Common myeloid progenitor, CD34-positive (primary cell): ENCODE measurements at regions not wholly inside any gene's neighbourhood (a gene's known extent, or its start where the extent isn't known, plus 50 kb on each side); places are given as distances from the start of the nearest gene placed in this dataset.
"Not testable (repeated sequence)": the region's sequence is repeated elsewhere in the genome, so short reads cannot be mapped to it uniquely, and the experiment has no call there.

Experiments
- CTCF ChIA-PET: fragments of 350-600 bp; sonication (Branson Sonifier 250); formaldehyde crosslinking; loops from one replicate; lab custom pipeline; 2021; ENCODE audit warnings: antibody characterized with exemption; lab: Charles Lee
- POLR2A ChIA-PET: fragments of 350-600 bp; sonication (Branson Sonifier 250); formaldehyde crosslinking; loops from one replicate; lab custom pipeline; 2021; ENCODE audit warnings: antibody characterized with exemption; lab: Charles Lee
- DNase-seq, 3 donors: peaks; one replicate each; pipeline versions ENCODE4 v3.0.0 to v3.0.0-alpha.2; 2013
- H3K27ac ChIP-seq, 2 experiments: 1 replicate in 1 of 2; 2 replicates in 1 of 2; pipeline ENCODE4 v1.7.0; 2013; ENCODE audit warnings: inconsistent platforms in 2 of 2, low read length in 2 of 2, mild to moderate bottlenecking in 2 of 2, low read depth in 1 of 2, moderate library complexity in 1 of 2; ENCODE audit not compliant: severe bottlenecking in 2 of 2, insufficient read depth in 1 of 2, poor library complexity in 1 of 2
- H3K27me3 ChIP-seq, 5 experiments: replicated peaks in 2 of 5; 1 replicate in 3 of 5; 2 replicates in 2 of 5; pipeline versions ENCODE4 v1.6.1 to v1.7.0; 2013; ENCODE audit warnings: low read length in 4 of 5, mild to moderate bottlenecking in 2 of 5, moderate library complexity in 2 of 5, inconsistent platforms in 1 of 5; ENCODE audit not compliant: insufficient read depth in 5 of 5, control insufficient read depth in 4 of 5
- H3K36me3 ChIP-seq, 4 experiments: 1 replicate in 2 of 4; 2 replicates in 2 of 4; pipeline versions ENCODE4 v1.6.1 to v1.7.0; 2013; ENCODE audit warnings: low read length in 3 of 4, control low read depth in 1 of 4, mild to moderate bottlenecking in 1 of 4; ENCODE audit not compliant: control insufficient read depth in 4 of 4, insufficient read depth in 4 of 4
- H3K4me1 ChIP-seq, 4 experiments: 1 replicate in 3 of 4; 2 replicates in 1 of 4; pipeline versions ENCODE4 v1.6.1 to v1.7.1; 2013; ENCODE audit warnings: low read length in 3 of 4, mild to moderate bottlenecking in 3 of 4, control low read depth in 1 of 4, inconsistent platforms in 1 of 4, moderate library complexity in 1 of 4; ENCODE audit not compliant: control insufficient read depth in 4 of 4, insufficient read depth in 4 of 4; ENCODE audit errors: control extremely low read depth in 1 of 4
- H3K4me3 ChIP-seq, 7 experiments: 1 replicate in 4 of 7; 2 replicates in 3 of 7; pipeline versions ENCODE4 v1.5.1 to v1.7.0; 2013; ENCODE audit warnings: mild to moderate bottlenecking in 7 of 7, low read length in 6 of 7, moderate library complexity in 6 of 7, inconsistent platforms in 2 of 7, low read depth in 2 of 7, control low read depth in 1 of 7; ENCODE audit not compliant: insufficient read depth in 4 of 7, control insufficient read depth in 1 of 7; ENCODE audit errors: extremely low read depth in 1 of 7
- H3K9me3 ChIP-seq, 5 experiments: 1 replicate in 4 of 5; 2 replicates in 1 of 5; pipeline versions ENCODE4 v1.6.1 to v1.7.1; 2013; ENCODE audit warnings: low read length in 4 of 5, mild to moderate bottlenecking in 2 of 5, inconsistent platforms in 1 of 5, low read depth in 1 of 5, moderate library complexity in 1 of 5; ENCODE audit not compliant: control insufficient read depth in 4 of 5, insufficient read depth in 2 of 5; ENCODE audit errors: control extremely low read depth in 1 of 5
- WGBS: methylation state at CpG from one replicate; pipeline ENCODE4 v1.1.5; 2013; ENCODE audit not compliant: insufficient coverage; 5-methylcytosine and 5-hydroxymethylcytosine counted together

GRCh38 chr14:85342858-85343607 lies 186.9 kb upstream of the FLRT2 start:
- Histone ChIP-seq H3K9me3 (peaks cover 0 to 2% (median 0%) of the 10 kb centered on the region in 5 experiments), H3K27me3 (no peaks in the 10 kb centered on the region), H3K4me3 (no peak overlapping the region), H3K27ac (no peak overlapping the region), H3K4me1 (no peaks in the 10 kb centered on the region), H3K36me3 (no peaks in the 10 kb centered on the region)
- DNase-seq = no peak
- ChIA-PET POLR2A (no interaction called here), CTCF (no interaction called here)
- whole genome bisulfite sequencing = 72% methylated on average over 2 of the region's 3 CpGs

- Histone ChIP-seq H3K9me3 (peaks cover 0 to 2% (median 0%) of the 10 kb centered on the region in 5 experiments), H3K36me3 (no peaks in the 10 kb centered on the region), H3K27ac (no peak overlapping the region), H3K4me3 (no peak overlapping the region), H3K27me3 (no peaks in the 10 kb centered on the region), H3K4me1 (no peaks in the 10 kb centered on the region)
- no peak for DNase-seq
- WGBS = 100% methylated on average over 4 of the region's 5 CpGs
- ChIA-PET POLR2A (no interaction called here), CTCF (no interaction called here)
Measured at GRCh38 chr14:85344171-85344570, 185.8 kb upstream of the FLRT2 start.

GRCh38 chr14:85344847-85345570 lies 184.9 kb upstream of the FLRT2 start:
- DNase-seq = no peak
- Histone ChIP-seq H3K4me3 (no peak overlapping the region), H3K27me3 (no peaks in the 10 kb centered on the region), H3K36me3 (no peaks in the 10 kb centered on the region), H3K27ac (no peak overlapping the region), H3K4me1 (no peaks in the 10 kb centered on the region), H3K9me3 (peaks cover 0 to 2% (median 0%) of the 10 kb centered on the region in 5 experiments)
- CTCF ChIA-PET = no interaction called here
- POLR2A ChIA-PET = no interaction called here
- WGBS = no CpG with 5 or more reads among the region's 6 CpGs

- H3K36me3 ChIP-seq = no peaks in the 10 kb centered on the region
- no peak overlapping the region for H3K4me3 ChIP-seq
- no peak for DNase-seq
- peaks cover 0 to 5% (median 2%) of the 10 kb centered on the region in 5 experiments for H3K9me3 ChIP-seq
- 100% methylated on average over 2 of the region's 3 CpGs for WGBS
- H3K27me3 ChIP-seq = no peaks in the 10 kb centered on the region
- H3K4me1 ChIP-seq = no peaks in the 10 kb centered on the region
- ChIA-PET CTCF (no interaction called here), POLR2A (no interaction called here)
- no peak overlapping the region for H3K27ac ChIP-seq
Measured at GRCh38 chr14:85350667-85351066, 179.3 kb upstream of the FLRT2 start.

- CTCF ChIA-PET, POLR2A ChIA-PET, H3K4me1 ChIP-seq, H3K9me3 ChIP-seq, H3K36me3 ChIP-seq, H3K4me3 ChIP-seq, H3K27me3 ChIP-seq, DNase-seq, H3K27ac ChIP-seq: not testable (repeated sequence)
- over 99% methylated on average over 12 of the region's 26 CpGs for WGBS
Measured at GRCh38 chr14:85352588-85352987, 177.4 kb upstream of the FLRT2 start.

GRCh38 chr14:85357120-85357519 lies 172.8 kb upstream of the FLRT2 start:
- H3K36me3 ChIP-seq = no peaks in the 10 kb centered on the region
- peaks cover 0 to 5% (median 2%) of the 10 kb centered on the region in 5 experiments for H3K9me3 ChIP-seq
- H3K4me3 ChIP-seq = no peak overlapping the region
- no peak for DNase-seq
- no peaks in the 10 kb centered on the region for H3K4me1 ChIP-seq
- H3K27me3 ChIP-seq = no peaks in the 10 kb centered on the region
- WGBS = 93% methylated on average over 3 of the region's 5 CpGs
- CTCF ChIA-PET = no interaction called here
- POLR2A ChIA-PET = no interaction called here
- no peak overlapping the region for H3K27ac ChIP-seq

GRCh38 chr14:85358136-85358785 lies 171.7 kb upstream of the FLRT2 start:
- no CpG with 5 or more reads among the region's 1 CpG for WGBS
- no peak overlapping the region for H3K4me3 ChIP-seq
- DNase-seq = no peak
- no peaks in the 10 kb centered on the region for H3K4me1 ChIP-seq
- no peak overlapping the region for H3K27ac ChIP-seq
- ChIA-PET CTCF (no interaction called here), POLR2A (no interaction called here)
- H3K9me3 ChIP-seq = peaks cover 0 to 5% (median 2%) of the 10 kb centered on the region in 5 experiments
- no peaks in the 10 kb centered on the region for H3K36me3 ChIP-seq
- no peaks in the 10 kb centered on the region for H3K27me3 ChIP-seq
